ENCODE measurements at regions not wholly inside any gene's neighbourhood (a gene's known extent, or its start where the extent isn't known, plus 50 kb on each side); places are given as distances from the start of the nearest gene placed in this dataset.

- Mint-ChIP-seq H3K4me3 (no peak overlapping the region), H3K27ac (no peak overlapping the region), H3K9me3 (no peaks in the 10 kb centered on the region), H3K27me3 (no peaks in the 10 kb centered on the region), H3K4me1 (ENCODE audit: low read depth) (peaks cover 47% of the 10 kb centered on the region), H3K36me3 (no peaks in the 10 kb centered on the region)
- POLR2A ChIA-PET: no interaction called here
- CTCF ChIA-PET: interaction anchor here (1.2 kb wide), 1 partner anchor 46 kb away, joined by 3 read pairs; no protein-coding TSS in a partner anchor
- DNase-seq: no peak
- intact Hi-C loops (cut with micrococcal nuclease): no loop called here
These were observed 58.6 kb upstream of the PARP11 start for GRCh38 chr12:3931776-3932175.

GRCh38 chr12:3931206-3931605 is 58.0 kb upstream of the PARP11 start:
- no peak for DNase-seq
- intact Hi-C loops (cut with micrococcal nuclease): no loop called here
- CTCF ChIA-PET: no interaction called here
- POLR2A ChIA-PET: no interaction called here
- Mint-ChIP-seq H3K4me3 (no peak overlapping the region), H3K27me3 (no peaks in the 10 kb centered on the region), H3K9me3 (no peaks in the 10 kb centered on the region), H3K27ac (no peak overlapping the region), H3K4me1 (ENCODE audit: low read depth) (peaks cover 47% of the 10 kb centered on the region), H3K36me3 (no peaks in the 10 kb centered on the region)

GRCh38 chr12:3929875-3930615 is 56.8 kb upstream of the PARP11 start:
- H3K27ac Mint-ChIP-seq: no peak overlapping the region
- intact Hi-C loops (cut with micrococcal nuclease): no loop called here
- POLR2A ChIA-PET: no interaction called here

GRCh38 chr12:3928538-3929184 is 55.5 kb upstream of the PARP11 start:
- POLR2A ChIA-PET: no interaction called here
- Mint-ChIP-seq H3K27me3 (no peaks in the 10 kb centered on the region), H3K36me3 (no peaks in the 10 kb centered on the region), H3K27ac (no peak overlapping the region), H3K9me3 (no peaks in the 10 kb centered on the region), H3K4me3 (no peak overlapping the region), H3K4me1 (ENCODE audit: low read depth) (peaks cover 32% of the 10 kb centered on the region)
- DNase-seq: no peak
- CTCF ChIA-PET: interaction anchor here (2.4 kb wide), 1 partner anchor 43 kb away, joined by 7 read pairs; no protein-coding TSS in a partner anchor
- intact Hi-C loops (cut with micrococcal nuclease): no loop called here

More at GRCh38 chr12:3929875-3930615, 56.8 kb upstream of the PARP11 start:
- CTCF ChIA-PET: interaction anchor here (2.4 kb wide), 1 partner anchor 45 kb away, joined by 7 read pairs; no protein-coding TSS in a partner anchor
- Mint-ChIP-seq H3K4me1 (ENCODE audit: low read depth) (peaks cover 39% of the 10 kb centered on the region), H3K4me3 (no peak overlapping the region), H3K36me3 (no peaks in the 10 kb centered on the region), H3K9me3 (no peaks in the 10 kb centered on the region), H3K27me3 (no peaks in the 10 kb centered on the region)
- no peak for DNase-seq

GRCh38 chr12:3925621-3926020 is 52.4 kb upstream of the PARP11 start:
- ChIA-PET POLR2A (no interaction called here), CTCF (interaction anchor here (1.0 kb wide), 1 partner anchor 37 kb away, joined by 4 read pairs; no protein-coding TSS in a partner anchor)
- H3K27ac Mint-ChIP-seq: no peak overlapping the region
- intact Hi-C loops (cut with micrococcal nuclease): no loop called here
- no peaks in the 10 kb centered on the region for H3K36me3 Mint-ChIP-seq
- no peaks in the 10 kb centered on the region for H3K27me3 Mint-ChIP-seq
- H3K4me1 Mint-ChIP-seq (ENCODE audit: low read depth): peaks cover 7% of the 10 kb centered on the region
- no peaks in the 10 kb centered on the region for H3K9me3 Mint-ChIP-seq
- no peak for DNase-seq
- H3K4me3 Mint-ChIP-seq: no peak overlapping the region

- H3K4me1 Mint-ChIP-seq (ENCODE audit: low read depth): peaks cover 6% of the 10 kb centered on the region
- intact Hi-C loops (cut with micrococcal nuclease): no loop called here
- no peaks in the 10 kb centered on the region for H3K9me3 Mint-ChIP-seq
- no peak overlapping the region for H3K4me3 Mint-ChIP-seq
- POLR2A ChIA-PET: no interaction called here
- H3K27ac Mint-ChIP-seq: no peak overlapping the region
- no peaks in the 10 kb centered on the region for H3K36me3 Mint-ChIP-seq
- no peak for DNase-seq
- H3K27me3 Mint-ChIP-seq: no peaks in the 10 kb centered on the region
- CTCF ChIA-PET: interaction anchor here (1.0 kb wide), 1 partner anchor 38 kb away, joined by 4 read pairs; no protein-coding TSS in a partner anchor
These were observed 51.6 kb upstream of the PARP11 start for GRCh38 chr12:3924761-3925160.

GRCh38 chr12:3923021-3923420 is 49.8 kb upstream of the PARP11 start:
- POLR2A ChIA-PET: no interaction called here
- peaks cover 6% of the 10 kb centered on the region for H3K4me1 Mint-ChIP-seq (ENCODE audit: low read depth)
- H3K27ac Mint-ChIP-seq: no peak overlapping the region
- H3K9me3 Mint-ChIP-seq: no peaks in the 10 kb centered on the region
- intact Hi-C loops (cut with micrococcal nuclease): no loop called here
- H3K36me3 Mint-ChIP-seq: no peaks in the 10 kb centered on the region
- CTCF ChIA-PET: interaction anchor here (1.0 kb wide), 1 partner anchor 37 kb away, joined by 5 read pairs; no protein-coding TSS in a partner anchor
- DNase-seq: no peak
- H3K4me3 Mint-ChIP-seq: no peak overlapping the region
- H3K27me3 Mint-ChIP-seq: no peaks in the 10 kb centered on the region
